ENCODE measurements at regions not wholly inside any gene's neighbourhood (a gene's known extent, or its start where the extent isn't known, plus 50 kb on each side); places are given as distances from the start of the nearest gene placed in this dataset.

GRCh38 chr5:152853361-152853760 is 448.3 kb upstream of the NMUR2 start:
- POLR2A ChIA-PET, result no interaction called here
- CTCF ChIA-PET, result no interaction called here

GRCh38 chr5:152855441-152855840 is 450.4 kb upstream of the NMUR2 start:
- ChIA-PET POLR2A (no interaction called here), CTCF (no interaction called here)

GRCh38 chr5:152861231-152861630 is 456.2 kb upstream of the NMUR2 start:
- ChIA-PET POLR2A (no interaction called here), CTCF (no interaction called here)

- CTCF ChIA-PET, result no interaction called here
- POLR2A ChIA-PET, result no interaction called here
These were observed 459.4 kb upstream of the NMUR2 start for GRCh38 chr5:152864447-152864846.

- ChIA-PET CTCF (no interaction called here), POLR2A (no interaction called here)
These were observed 459.9 kb upstream of the NMUR2 start for GRCh38 chr5:152864991-152865390.

- CTCF ChIA-PET, result no interaction called here
- POLR2A ChIA-PET, result no interaction called here
These were observed 464.9 kb upstream of the NMUR2 start for GRCh38 chr5:152869971-152870370.

DNA sequence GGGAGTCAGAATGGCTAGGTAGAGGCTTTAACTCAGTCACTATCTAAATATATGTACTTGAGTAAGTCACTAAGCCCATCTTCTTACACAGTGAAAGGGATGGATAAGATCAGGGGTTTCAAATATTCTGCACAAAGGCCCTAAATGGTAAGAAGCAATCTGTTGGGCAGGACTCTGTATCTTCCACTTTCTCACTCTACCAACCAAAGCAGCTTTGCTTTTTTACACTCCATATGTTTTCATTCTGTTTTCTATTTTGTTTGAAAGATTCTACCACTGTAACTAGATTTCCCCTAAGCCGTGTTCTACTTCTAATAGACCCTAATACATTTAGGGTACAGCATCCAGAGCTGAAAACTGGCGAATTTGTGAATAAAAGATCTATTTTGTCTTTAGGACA is 477.5 kb upstream of the NMUR2 start:
- POLR2A ChIA-PET, result no interaction called here
- CTCF ChIA-PET, result no interaction called here

- CTCF ChIA-PET, result no interaction called here
- POLR2A ChIA-PET, result no interaction called here
These were observed 478.1 kb upstream of the NMUR2 start for GRCh38 chr5:152883066-152883775.

DNA sequence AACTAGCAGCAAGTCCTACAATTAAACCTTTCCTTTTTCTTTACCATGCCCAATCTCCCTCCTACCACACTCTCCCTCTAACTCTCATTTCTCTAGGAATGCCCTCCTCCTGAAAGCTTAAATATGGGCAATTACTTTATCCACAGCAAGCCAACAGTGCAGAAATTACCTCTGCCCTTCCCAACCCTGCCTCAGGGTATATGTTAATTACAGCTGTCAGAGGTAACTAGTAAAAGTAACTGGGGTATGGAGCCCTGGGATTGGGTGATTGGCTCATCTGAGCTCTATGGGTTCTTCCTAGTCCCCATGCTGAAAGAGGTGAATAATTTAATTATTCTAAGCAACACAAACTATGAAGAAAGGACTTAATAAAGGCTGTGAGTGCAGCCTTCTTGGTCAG is 478.9 kb upstream of the NMUR2 start:
- CTCF ChIA-PET, result no interaction called here
- POLR2A ChIA-PET, result no interaction called here

DNA sequence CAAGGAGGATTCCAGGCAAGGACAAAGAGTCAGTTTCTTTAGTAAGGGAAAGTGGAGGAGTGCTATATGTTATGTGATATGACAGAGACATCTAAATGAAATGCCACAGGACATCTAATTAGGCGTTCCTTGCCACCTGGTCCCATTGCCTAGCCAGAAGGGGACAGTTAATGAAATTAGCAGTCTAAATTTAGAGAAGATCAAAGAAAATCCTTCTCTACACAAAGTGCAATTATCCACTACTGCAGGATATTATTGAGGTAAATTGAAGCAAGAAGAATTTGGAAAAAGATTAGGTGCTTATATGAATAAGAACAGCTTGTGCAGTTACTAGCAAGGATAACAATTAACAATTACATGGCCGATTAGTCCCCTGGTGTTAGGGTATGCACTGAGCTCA is 495.3 kb upstream of the NMUR2 start:
- ChIA-PET CTCF (no interaction called here), POLR2A (no interaction called here)

DNA sequence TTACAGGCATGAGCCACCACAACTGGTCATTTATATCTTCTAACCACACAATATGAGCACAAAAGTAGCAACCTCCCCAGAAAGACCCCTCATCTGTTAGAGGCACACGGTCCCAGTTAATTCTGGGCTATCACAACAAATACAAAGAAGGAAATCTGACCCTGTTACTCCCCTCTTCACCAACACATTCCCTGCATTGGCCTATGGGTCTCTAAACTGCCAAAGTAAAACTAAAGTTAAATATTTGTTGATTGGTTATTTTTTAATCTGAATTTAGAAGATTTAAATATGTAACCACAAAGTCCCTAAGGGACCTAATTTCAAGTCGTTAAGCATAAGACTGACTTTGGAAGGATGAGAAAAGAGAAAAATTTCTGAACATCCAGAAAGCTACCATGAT is 496.7 kb upstream of the NMUR2 start:
- ChIA-PET POLR2A (no interaction called here), CTCF (no interaction called here)

GRCh38 chr5:152905286-152905685 is 500.2 kb upstream of the NMUR2 start:
- ChIA-PET POLR2A (no interaction called here), CTCF (no interaction called here)

- ChIA-PET CTCF (no interaction called here), POLR2A (no interaction called here)
These were observed 502.6 kb upstream of the NMUR2 start for GRCh38 chr5:152907488-152908245.

DNA sequence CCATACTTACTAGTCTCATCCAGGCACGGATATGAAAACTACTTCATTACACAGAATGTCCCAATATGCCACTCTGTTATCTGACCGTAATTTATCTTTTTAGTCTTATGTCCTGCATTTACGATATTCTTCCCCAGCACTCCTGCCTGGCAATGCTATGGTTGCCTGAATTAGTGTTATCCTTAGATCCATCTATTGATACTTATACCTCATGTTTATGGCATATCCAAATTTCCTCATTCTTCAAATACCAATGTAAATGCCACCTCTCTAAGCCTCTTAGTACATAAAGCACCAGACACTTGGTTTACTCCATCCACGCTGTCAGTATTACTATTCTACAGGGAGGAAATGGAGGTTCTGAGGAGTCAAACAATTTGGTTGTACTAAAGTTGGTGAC is 507.8 kb upstream of the NMUR2 start:
- POLR2A ChIA-PET, result interaction anchor here (0.5 kb wide), 1 partner anchor 952 kb away, joined by 4 read pairs; no protein-coding TSS in a partner anchor
- CTCF ChIA-PET, result no interaction called here

DNA sequence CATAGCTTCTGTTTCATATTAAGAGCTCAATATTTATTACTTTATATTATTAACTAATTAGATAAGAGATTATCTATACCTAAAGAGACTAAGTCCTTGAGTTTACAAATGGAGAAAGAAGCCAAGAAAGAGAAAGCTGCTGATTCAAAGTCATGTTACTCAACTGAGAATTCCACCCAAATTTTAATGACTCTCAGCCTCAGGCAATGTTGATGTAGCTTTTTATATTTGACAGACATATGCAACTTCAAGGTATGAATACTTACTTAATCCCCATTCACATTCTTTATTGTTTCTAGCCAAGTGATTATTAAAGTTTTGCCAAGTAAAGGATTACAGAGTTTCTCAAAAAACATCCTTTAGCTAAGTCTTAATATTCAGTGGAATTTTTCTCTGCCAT is 527.5 kb upstream of the NMUR2 start:
- ChIA-PET CTCF (no interaction called here), POLR2A (no interaction called here)

- POLR2A ChIA-PET, result no interaction called here
- CTCF ChIA-PET, result no interaction called here
These were observed 528.0 kb upstream of the NMUR2 start for GRCh38 chr5:152933056-152933455.

GRCh38 chr5:152938630-152939029 is 533.6 kb upstream of the NMUR2 start:
- ChIA-PET CTCF (no interaction called here), POLR2A (no interaction called here)

- POLR2A ChIA-PET, result no interaction called here
- CTCF ChIA-PET, result no interaction called here
These were observed 537.7 kb upstream of the NMUR2 start for GRCh38 chr5:152942633-152943336.

GRCh38 chr5:152953788-152954483 is 536.5 kb upstream of the GRIA1 start:
- ChIA-PET CTCF (no interaction called here), POLR2A (no interaction called here)

GRCh38 chr5:152956943-152957613 is 533.4 kb upstream of the GRIA1 start:
- CTCF ChIA-PET, result no interaction called here
- POLR2A ChIA-PET, result no interaction called here

Data from activated CD8-positive, alpha-beta memory T cell treated with anti-CD3 and anti-CD28 coated beads for 36 hours (primary cell).